ENCODE measurements at regions not wholly inside any gene's neighbourhood (a gene's known extent, or its start where the extent isn't known, plus 50 kb on each side); places are given as distances from the start of the nearest gene placed in this dataset.

GRCh38 chr4:36013206-36013605 is 231.1 kb downstream of the ARAP2 start:
- no peak for DNase-seq

Measured in muscle of arm (tissue), 1 donor.